HG03460 (cell line): ENCODE measurements at regions not wholly inside any gene's neighbourhood (a gene's known extent, or its start where the extent isn't known, plus 50 kb on each side); places are given as distances from the start of the nearest gene placed in this dataset.

Experiments used
- ATAC-seq: cut with Tn5 transposase; IDR thresholded peaks from one replicate; pipeline ENCODE4 v1.9.1; 2021; ENCODE audit not compliant: unreplicated experiment

- no peak for ATAC-seq
These were observed 177.3 kb upstream of the NUDT4 start for GRCh38 chr12:93200291-93200917.

GRCh38 chr12:93201990-93202389, 175.7 kb upstream of the NUDT4 start:
- ATAC-seq, result no peak

DNA sequence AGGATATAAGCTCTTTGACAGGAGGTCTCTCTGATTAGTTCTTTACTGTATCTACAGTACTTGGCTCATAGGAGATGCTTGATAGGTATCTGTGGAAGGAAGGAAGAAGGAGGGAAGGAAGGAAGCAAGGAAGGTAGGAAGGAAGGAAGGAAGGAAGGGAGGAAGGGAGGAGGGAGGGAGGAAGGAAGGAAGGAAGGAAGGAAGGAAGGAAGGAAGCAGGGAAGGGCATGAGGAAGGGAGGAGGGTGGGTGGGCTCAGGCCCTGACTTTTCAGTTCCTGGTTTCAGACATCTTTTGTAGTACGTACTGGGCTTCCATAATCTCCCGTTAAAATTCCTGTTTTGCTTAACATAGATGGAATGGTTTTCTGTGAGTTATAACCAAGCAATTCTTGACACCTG, 175.0 kb upstream of the NUDT4 start:
- no peak for ATAC-seq

DNA sequence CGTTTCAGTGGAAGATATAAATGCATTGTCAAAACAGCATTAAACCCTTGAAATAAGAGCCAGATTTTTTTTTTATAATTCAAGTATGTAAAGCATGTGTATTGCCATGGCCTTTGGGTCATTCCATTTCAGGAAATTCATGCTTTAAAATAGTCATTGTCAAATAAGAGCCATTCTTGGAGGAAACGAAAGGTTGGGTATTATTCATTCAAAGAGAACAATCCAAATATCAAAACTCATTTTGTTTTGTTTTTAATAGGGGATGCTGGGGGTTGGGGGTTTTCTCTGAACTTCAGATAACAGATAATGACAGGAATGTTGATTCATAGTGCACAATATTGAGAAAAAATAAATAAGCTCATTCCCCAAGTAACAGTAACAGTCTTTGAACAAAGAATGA, 174.4 kb upstream of the NUDT4 start:
- ATAC-seq, result no peak

DNA sequence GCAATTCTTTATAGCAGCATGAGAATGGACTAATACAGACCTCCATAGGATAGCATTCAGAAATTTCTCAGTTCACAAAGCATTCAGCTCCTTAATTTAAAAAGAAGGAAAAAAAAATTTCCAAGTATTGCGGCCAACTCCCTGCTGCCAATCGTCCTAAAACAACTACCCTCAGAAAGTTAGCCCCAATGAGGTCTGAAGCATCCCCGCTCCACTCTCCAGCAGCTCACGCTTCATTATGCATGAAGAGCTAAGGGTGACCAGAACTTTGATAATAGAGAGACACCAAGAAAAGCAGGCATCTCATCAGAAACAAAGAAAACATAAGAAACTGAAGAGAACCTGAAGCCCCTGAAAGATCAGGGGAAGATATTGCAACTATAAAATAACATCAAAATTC, 172.8 kb upstream of the NUDT4 start:
- ATAC-seq, result no peak

DNA sequence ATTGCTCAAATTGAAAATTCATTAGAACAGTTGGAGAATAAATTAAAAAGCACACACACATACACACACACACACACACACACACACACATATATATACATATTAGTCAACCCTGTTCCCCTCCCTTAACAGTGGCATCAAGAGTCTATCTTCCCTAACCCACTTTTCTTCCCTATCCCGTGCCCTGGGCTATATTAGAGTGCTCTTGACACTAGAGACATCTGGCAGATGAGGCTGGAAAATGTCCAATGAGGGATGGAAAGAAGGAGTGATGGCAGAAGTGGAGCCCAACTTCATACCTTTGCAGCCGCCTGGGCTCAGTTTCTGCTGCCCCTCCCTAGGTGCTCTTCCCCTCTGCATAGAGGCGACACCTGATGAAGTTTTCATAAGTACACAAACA, 172.4 kb upstream of the NUDT4 start:
- ATAC-seq, result no peak

GRCh38 chr12:93208011-93208410, 169.7 kb upstream of the NUDT4 start:
- ATAC-seq, result no peak

GRCh38 chr12:93214523-93215289, 163.0 kb upstream of the NUDT4 start:
- no peak for ATAC-seq

GRCh38 chr12:93215290-93215678, 162.4 kb upstream of the NUDT4 start:
- no peak for ATAC-seq

DNA sequence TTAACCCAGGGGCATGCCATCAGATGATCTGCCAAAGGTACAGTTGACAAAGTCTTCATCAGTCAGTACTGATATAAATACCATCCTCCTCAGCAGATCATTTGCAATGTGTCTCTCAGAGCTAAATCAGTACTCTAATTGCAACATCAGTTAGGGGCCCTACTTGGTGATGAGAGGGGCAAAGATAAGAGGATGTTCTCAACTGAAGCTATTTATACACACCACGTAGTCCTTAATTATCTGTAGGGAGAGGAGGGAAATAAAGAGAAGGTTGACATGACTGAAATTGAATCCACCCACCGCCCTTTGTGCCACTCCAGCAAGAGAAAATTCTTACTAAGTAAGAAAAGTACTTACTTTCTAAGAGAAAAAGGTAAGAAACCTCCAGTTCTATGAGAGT, 157.8 kb upstream of the NUDT4 start:
- ATAC-seq, result no peak

- no peak for ATAC-seq
These were observed 155.9 kb upstream of the NUDT4 start for GRCh38 chr12:93221841-93222240.

- no peak for ATAC-seq
These were observed 154.0 kb upstream of the NUDT4 start for GRCh38 chr12:93223440-93224426.

- no peak for ATAC-seq
These were observed 152.6 kb upstream of the NUDT4 start for GRCh38 chr12:93225094-93225493.

GRCh38 chr12:93226361-93226760, 151.4 kb upstream of the NUDT4 start:
- no peak for ATAC-seq

DNA sequence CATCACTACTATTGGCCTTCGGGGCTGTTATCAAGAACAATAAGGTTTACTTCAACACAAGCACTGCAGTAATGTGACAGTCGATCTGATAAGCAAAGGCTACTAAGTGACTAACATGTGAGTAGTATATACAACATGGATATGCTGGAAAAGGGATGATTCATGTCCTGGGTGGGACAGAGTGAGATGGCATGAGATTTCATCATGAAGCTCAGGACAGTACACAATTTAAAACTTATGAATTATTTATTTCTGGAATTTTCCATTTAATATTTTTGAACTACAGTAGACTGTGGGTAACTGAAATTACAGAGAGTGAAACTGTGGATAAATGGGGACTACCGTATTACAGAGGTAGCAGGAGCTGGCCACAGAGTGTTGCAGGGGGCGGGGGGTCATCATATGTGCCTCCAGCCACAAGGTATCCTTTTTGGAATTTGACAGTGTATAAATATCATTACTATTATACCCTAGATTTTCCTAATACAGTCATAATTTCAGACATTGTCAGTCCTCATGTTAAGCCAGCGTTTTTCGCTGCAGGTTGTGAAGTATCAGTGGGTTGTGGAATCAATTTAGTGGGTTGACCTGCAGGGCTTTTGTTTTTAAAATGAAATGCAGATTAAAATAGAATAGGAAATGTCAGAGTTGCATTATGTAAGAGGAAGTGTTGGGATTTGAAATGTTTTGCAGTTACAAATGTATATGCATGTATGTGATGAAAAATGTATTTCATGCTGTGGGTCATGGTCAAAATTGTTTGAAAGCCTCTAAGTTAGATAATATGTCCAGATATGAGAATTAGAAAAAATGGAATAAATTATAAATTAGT, 148.0 kb upstream of the NUDT4 start:
- ATAC-seq, result no peak

- ATAC-seq, result no peak
These were observed 147.4 kb upstream of the NUDT4 start for GRCh38 chr12:93230326-93230720.

DNA sequence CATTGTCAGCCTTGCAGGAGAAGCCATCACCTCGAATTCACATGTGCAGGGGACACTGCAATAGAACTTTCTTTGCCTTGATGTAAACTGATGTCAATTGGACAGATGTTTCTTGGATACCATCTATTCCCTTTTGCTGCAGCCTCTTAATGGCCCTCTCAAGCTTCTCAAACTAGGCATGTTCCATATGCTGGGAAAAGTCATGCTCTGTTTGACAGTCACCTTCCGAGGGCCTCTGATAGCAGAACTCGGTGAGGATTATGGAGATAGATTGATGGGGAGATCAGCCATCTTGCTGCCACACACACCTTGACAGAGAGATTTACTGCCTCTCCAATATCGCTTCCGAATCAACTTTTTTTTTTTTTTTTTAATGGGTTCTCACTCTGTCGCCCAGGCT, 145.8 kb upstream of the NUDT4 start:
- ATAC-seq, result no peak

- ATAC-seq, result no peak
These were observed 143.1 kb upstream of the NUDT4 start for GRCh38 chr12:93234641-93235040.

DNA sequence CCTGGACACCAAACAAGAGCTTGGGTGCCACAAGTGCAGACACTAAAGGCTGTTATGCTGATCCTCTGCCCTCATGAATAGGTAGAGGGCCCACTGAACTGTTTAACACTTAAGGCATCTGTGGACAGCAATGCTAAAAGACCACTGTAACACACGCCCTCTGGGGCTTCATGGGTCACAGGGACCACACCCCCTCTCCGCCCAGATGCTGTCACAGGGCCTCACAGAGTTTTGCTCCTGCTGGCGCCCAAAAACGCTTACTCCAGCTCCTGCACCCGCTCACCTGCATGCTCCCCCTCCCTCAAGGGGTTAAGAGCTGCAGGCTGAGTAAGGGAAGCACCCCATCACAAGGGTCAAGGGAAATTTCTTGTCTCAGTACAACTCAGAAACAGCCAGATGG, 141.8 kb upstream of the NUDT4 start:
- ATAC-seq, result no peak

- no peak for ATAC-seq
These were observed 140.3 kb upstream of the NUDT4 start for GRCh38 chr12:93237235-93237915.
